Caki2 (cell line): ENCODE measurements at regions not wholly inside any gene's neighbourhood (a gene's known extent, or its start where the extent isn't known, plus 50 kb on each side); places are given as distances from the start of the nearest gene placed in this dataset.
"Not testable (repeated sequence)": the region's sequence is repeated elsewhere in the genome, so short reads cannot be mapped to it uniquely, and the experiment has no call there.

Experiments
- DNase-seq: peaks from one replicate; pipeline ENCODE4 v3.0.0-alpha.2; 2015; ENCODE audit warnings: low read depth
- in situ Hi-C: cut with HindIII; loops from 2 replicates; pipeline ENCODE4 v1.10.0; 2016; ENCODE audit warnings: low sequenced_read_pairs, low pct_unique_long_range_greater_than_20kb, mixed read lengths

- in situ Hi-C loops = no loop called here
Observed at GRCh38 chr13:76829572-76830327, 56.5 kb downstream of the KCTD12 start.

GRCh38 chr13:76828316-76828741, 57.9 kb downstream of the KCTD12 start:
- in situ Hi-C loops = no loop called here
- DNase-seq = no peak

More at GRCh38 chr13:76829572-76830327, 56.5 kb downstream of the KCTD12 start:
- no peak for DNase-seq

GRCh38 chr13:76826527-76826926, 59.7 kb downstream of the KCTD12 start:
- in situ Hi-C loops = no loop called here
- no peak for DNase-seq

- DNase-seq = no peak
- in situ Hi-C loops = no loop called here
Observed at GRCh38 chr13:76825430-76825829, 60.8 kb downstream of the KCTD12 start.

GRCh38 chr13:76823969-76824368, 62.2 kb downstream of the KCTD12 start:
- in situ Hi-C loops = no loop called here
- no peak for DNase-seq

- DNase-seq = peak; percentile 25
Observed at GRCh38 chr13:76822698-76823267, 63.4 kb downstream of the KCTD12 start.

GRCh38 chr13:76821222-76821621, 65.0 kb downstream of the KCTD12 start:
- DNase-seq, in situ Hi-C loops: not testable (repeated sequence)

More at GRCh38 chr13:76822698-76823267, 63.4 kb downstream of the KCTD12 start:
- in situ Hi-C loops = no loop called here

GRCh38 chr13:76820759-76821158, 65.4 kb downstream of the KCTD12 start:
- in situ Hi-C loops = no loop called here
- no peak for DNase-seq

- in situ Hi-C loops = no loop called here
- no peak for DNase-seq
Observed at GRCh38 chr13:76816394-76816793, 69.8 kb downstream of the KCTD12 start.

GRCh38 chr13:76815344-76815743, 70.9 kb downstream of the KCTD12 start:
- no peak for DNase-seq
- in situ Hi-C loops = no loop called here

- in situ Hi-C loops = no loop called here
- DNase-seq = no peak
Observed at GRCh38 chr13:76813891-76814290, 72.3 kb downstream of the KCTD12 start.

- in situ Hi-C loops = no loop called here
- no peak for DNase-seq
Observed at GRCh38 chr13:76813000-76813691, 73.1 kb downstream of the KCTD12 start.

- no peak for DNase-seq
Observed at GRCh38 chr13:76812206-76812897, 73.9 kb downstream of the KCTD12 start.

GRCh38 chr13:76809389-76809788, 76.8 kb downstream of the KCTD12 start:
- DNase-seq = no peak
- in situ Hi-C loops = no loop called here

More at GRCh38 chr13:76812206-76812897, 73.9 kb downstream of the KCTD12 start:
- in situ Hi-C loops = no loop called here

GRCh38 chr13:76808927-76809326, 77.3 kb downstream of the KCTD12 start:
- in situ Hi-C loops = no loop called here
- no peak for DNase-seq

- no peak for DNase-seq
- in situ Hi-C loops = no loop called here
Observed at GRCh38 chr13:76804801-76805200, 81.4 kb downstream of the KCTD12 start.

GRCh38 chr13:76803831-76804230, 82.4 kb downstream of the KCTD12 start:
- in situ Hi-C loops = no loop called here
- no peak for DNase-seq

GRCh38 chr13:76800943-76801342, 85.3 kb downstream of the KCTD12 start:
- in situ Hi-C loops = no loop called here
- DNase-seq = no peak

- in situ Hi-C loops = no loop called here
- DNase-seq = peak; percentile 45
Observed at GRCh38 chr13:76799696-76800095, 86.5 kb downstream of the KCTD12 start.
